ENCODE measurements at regions not wholly inside any gene's neighbourhood (a gene's known extent, or its start where the extent isn't known, plus 50 kb on each side); places are given as distances from the start of the nearest gene placed in this dataset.

GRCh38 chr2:217599906-217600305, 402.9 kb downstream of the TNS1 start:
- H3K4me3 Mint-ChIP-seq = no peak overlapping the region
- no peak for ATAC-seq

More at GRCh38 chr2:217599906-217600305, 402.9 kb downstream of the TNS1 start:
- Histone ChIP-seq H4K20me1 (replicated peaks; ENCODE audit: insufficient read depth) (no peaks in the 10 kb centered on the region), H3K27ac (ENCODE audit: low read depth) (no peak overlapping the region), H3K79me2 (replicated peaks; ENCODE audit: insufficient read depth) (no peaks in the 10 kb centered on the region), H3K4me1 (ENCODE audit: insufficient read depth) (0 out of 2 replicates have a peak, but pooled peaks cover 13% of the 10 kb centered on the region), H3F3A (replicated peaks; ENCODE audit: low read depth) (no peaks in the 10 kb centered on the region), H3K4me2 (no peak overlapping the region), H3K36me3 (ENCODE audit: insufficient read depth) (no peaks in the 10 kb centered on the region), H3K27me3 (ENCODE audit: insufficient read depth) (no peaks in the 10 kb centered on the region), H3K4me3 (no peak overlapping the region), H3K9me2 (ENCODE audit: insufficient read depth) (peaks cover 4% of the 10 kb centered on the region; the same call in 1 of the 2 replicates), H2AFZ (no peak overlapping the region)
- Mint-ChIP-seq H3K27me3 (ENCODE audit: insufficient read depth, low read depth, poor library complexity) (peaks cover 6% of the 10 kb centered on the region), H3K9me3 (no peaks in the 10 kb centered on the region), H3K27ac (no peak overlapping the region), H3K36me3 (ENCODE audit: low read depth) (no peaks in the 10 kb centered on the region), H3K4me1 (peaks cover 28% of the 10 kb centered on the region)
- no peak for DNase-seq (ENCODE audit: low spot score)
- TF ChIP-seq POLR2AphosphoS5 (IDR thresholded peaks at IDR 0.05; ENCODE audit: low read depth) (no peak), NANOG (IDR thresholded peaks at IDR 0.05; ENCODE audit: borderline replicate concordance) (no peak), ZNF114 (CRISPR knock-in tag; IDR thresholded peaks at IDR 0.05) (no peak), CREB1 (CRISPR knock-in tag; IDR thresholded peaks at IDR 0.05; ENCODE audit: low read depth) (no peak), ZNF462 (CRISPR knock-in tag; IDR thresholded peaks at IDR 0.05) (no peak), CTCF (conservative IDR thresholded peaks at IDR 0.05; ENCODE audit: low read depth in 2 of 2) (no peak), REST (IDR thresholded peaks at IDR 0.05; ENCODE audit: unreplicated experiment) (no peak), STAT1 (IDR thresholded peaks at IDR 0.05; ENCODE audit: unreplicated experiment) (no peak)
